GM18951 (cell line): ENCODE measurements at regions not wholly inside any gene's neighbourhood (a gene's known extent, or its start where the extent isn't known, plus 50 kb on each side); places are given as distances from the start of the nearest gene placed in this dataset.
"Not testable (repeated sequence)": the region's sequence is repeated elsewhere in the genome, so short reads cannot be mapped to it uniquely, and the experiment has no call there.

Source experiments
- POLR2A ChIP-seq: IDR thresholded peaks from 4 replicates; pipeline ENCODE4 v1.6.1; 2011; ENCODE audit warnings: mild to moderate bottlenecking; ENCODE audit not compliant: insufficient read length, insufficient read depth; ENCODE audit errors: extremely low read depth
- in situ Hi-C: fragments of 300-500 bp; cut with MboI; formaldehyde crosslinking; loops from one replicate; pipeline ENCODE4 v1.12.0; 2022; ENCODE audit warnings: low sequenced_read_pairs, mixed read lengths, inconsistent platforms; ENCODE audit not compliant: unreplicated experiment

GRCh38 chr13:19123502-19123901 is 58.1 kb downstream of the TUBA3C start:
- no peak for TF ChIP-seq POLR2A
- in situ Hi-C loops: no loop called here

- in situ Hi-C loops: no loop called here
- no peak for TF ChIP-seq POLR2A
Observed at GRCh38 chr13:19117913-19118739, 63.5 kb downstream of the TUBA3C start.

GRCh38 chr13:19109225-19109624 is 72.4 kb downstream of the TUBA3C start:
- in situ Hi-C loops: not testable (repeated sequence)

- TF ChIP-seq POLR2A: no peak
- in situ Hi-C loops: no loop called here
Observed at GRCh38 chr13:19103140-19103539, 78.5 kb downstream of the TUBA3C start.

- TF ChIP-seq POLR2A: no peak
- in situ Hi-C loops: no loop called here
Observed at GRCh38 chr13:19093369-19093768, 88.3 kb downstream of the TUBA3C start.

GRCh38 chr13:19090495-19090894 is 91.1 kb downstream of the TUBA3C start:
- in situ Hi-C loops: no loop called here
- TF ChIP-seq POLR2A: no peak

- in situ Hi-C loops: no loop called here
- no peak for TF ChIP-seq POLR2A
Observed at GRCh38 chr13:19089315-19089714, 92.3 kb downstream of the TUBA3C start.

GRCh38 chr13:19088416-19088815 is 93.2 kb downstream of the TUBA3C start:
- in situ Hi-C loops: no loop called here
- TF ChIP-seq POLR2A: no peak

GRCh38 chr13:19085876-19086275 is 95.7 kb downstream of the TUBA3C start:
- no peak for TF ChIP-seq POLR2A
- in situ Hi-C loops: no loop called here

- no peak for TF ChIP-seq POLR2A
- in situ Hi-C loops: no loop called here
Observed at GRCh38 chr13:19085258-19085657, 96.4 kb downstream of the TUBA3C start.

GRCh38 chr13:19083340-19083739 is 98.3 kb downstream of the TUBA3C start:
- no peak for TF ChIP-seq POLR2A
- in situ Hi-C loops: no loop called here

- in situ Hi-C loops: no loop called here
- TF ChIP-seq POLR2A: no peak
Observed at GRCh38 chr13:19075418-19075817, 106.2 kb downstream of the TUBA3C start.

GRCh38 chr13:19074519-19074918 is 107.1 kb downstream of the TUBA3C start:
- in situ Hi-C loops: no loop called here
- TF ChIP-seq POLR2A: no peak

GRCh38 chr13:19074106-19074505 is 107.5 kb downstream of the TUBA3C start:
- in situ Hi-C loops: not testable (repeated sequence)

GRCh38 chr13:19072956-19073706 is 108.5 kb downstream of the TUBA3C start:
- in situ Hi-C loops: not testable (repeated sequence)
